ENCODE measurements at regions not wholly inside any gene's neighbourhood (a gene's known extent, or its start where the extent isn't known, plus 50 kb on each side); places are given as distances from the start of the nearest gene placed in this dataset.

DNA sequence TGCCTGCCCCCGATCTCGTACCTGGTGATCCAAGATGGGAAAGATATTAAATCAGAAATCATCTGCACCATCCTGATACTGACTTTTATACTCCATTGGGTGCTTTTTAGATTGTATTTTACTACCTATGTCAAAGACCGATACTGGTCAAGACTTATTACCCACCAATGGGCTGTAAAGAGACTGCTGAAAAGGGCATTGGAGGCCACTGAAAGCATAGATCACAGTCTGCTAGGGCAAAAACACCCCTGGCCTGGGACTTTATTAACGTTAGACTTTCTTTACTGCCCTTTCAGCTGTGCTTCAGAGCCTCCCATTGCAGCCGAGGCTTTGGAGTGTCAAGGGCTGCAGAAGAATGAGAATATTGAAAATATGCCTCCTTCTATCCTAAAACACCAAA, 472.8 kb upstream of the DDX18 start:
- no peak for TF ChIP-seq TAF1 (IDR thresholded peaks at IDR 0.05; ENCODE audit: borderline replicate concordance, insufficient read depth, low read length)
- TF ChIP-seq, protein P1, sequence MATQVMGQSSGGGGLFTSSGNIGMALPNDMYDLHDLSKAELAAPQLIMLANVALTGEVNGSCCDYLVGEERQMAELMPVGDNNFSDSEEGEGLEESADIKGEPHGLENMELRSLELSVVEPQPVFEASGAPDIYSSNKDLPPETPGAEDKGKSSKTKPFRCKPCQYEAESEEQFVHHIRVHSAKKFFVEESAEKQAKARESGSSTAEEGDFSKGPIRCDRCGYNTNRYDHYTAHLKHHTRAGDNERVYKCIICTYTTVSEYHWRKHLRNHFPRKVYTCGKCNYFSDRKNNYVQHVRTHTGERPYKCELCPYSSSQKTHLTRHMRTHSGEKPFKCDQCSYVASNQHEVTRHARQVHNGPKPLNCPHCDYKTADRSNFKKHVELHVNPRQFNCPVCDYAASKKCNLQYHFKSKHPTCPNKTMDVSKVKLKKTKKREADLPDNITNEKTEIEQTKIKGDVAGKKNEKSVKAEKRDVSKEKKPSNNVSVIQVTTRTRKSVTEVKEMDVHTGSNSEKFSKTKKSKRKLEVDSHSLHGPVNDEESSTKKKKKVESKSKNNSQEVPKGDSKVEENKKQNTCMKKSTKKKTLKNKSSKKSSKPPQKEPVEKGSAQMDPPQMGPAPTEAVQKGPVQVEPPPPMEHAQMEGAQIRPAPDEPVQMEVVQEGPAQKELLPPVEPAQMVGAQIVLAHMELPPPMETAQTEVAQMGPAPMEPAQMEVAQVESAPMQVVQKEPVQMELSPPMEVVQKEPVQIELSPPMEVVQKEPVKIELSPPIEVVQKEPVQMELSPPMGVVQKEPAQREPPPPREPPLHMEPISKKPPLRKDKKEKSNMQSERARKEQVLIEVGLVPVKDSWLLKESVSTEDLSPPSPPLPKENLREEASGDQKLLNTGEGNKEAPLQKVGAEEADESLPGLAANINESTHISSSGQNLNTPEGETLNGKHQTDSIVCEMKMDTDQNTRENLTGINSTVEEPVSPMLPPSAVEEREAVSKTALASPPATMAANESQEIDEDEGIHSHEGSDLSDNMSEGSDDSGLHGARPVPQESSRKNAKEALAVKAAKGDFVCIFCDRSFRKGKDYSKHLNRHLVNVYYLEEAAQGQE (IDR thresholded peaks at IDR 0.05; ENCODE audit: insufficient read depth in 1 of 2, low read depth in 2 of 2, low read length in 2 of 2), result no peak

All from PFSK-1 (cell line).